SK-N-SH treated with all-trans-retinoic acid at 6 μM for 48 hours (cell line): ENCODE measurements at regions not wholly inside any gene's neighbourhood (a gene's known extent, or its start where the extent isn't known, plus 50 kb on each side); places are given as distances from the start of the nearest gene placed in this dataset.

Source experiments
- BACH2 ChIP-seq: fragments of 250-450 bp; sonication (Bioruptor Pico); IDR thresholded peaks from 2 replicates; pipeline ENCODE4 v1.9.0; 2021; ENCODE audit warnings: mild to moderate bottlenecking, borderline replicate concordance
- PPARA ChIP-seq: fragments of 250-450 bp; sonication (Bioruptor Pico); IDR thresholded peaks from 2 replicates; pipeline ENCODE4 v1.5.0; 2020; ENCODE audit warnings: mild to moderate bottlenecking, borderline replicate concordance
- RARB ChIP-seq: fragments of 250-450 bp; sonication (Bioruptor Pico); IDR thresholded peaks from 2 replicates; pipeline ENCODE4 v1.8.0; 2021; ENCODE audit warnings: mild to moderate bottlenecking, moderate library complexity
- TOX ChIP-seq: fragments of 250-450 bp; sonication (Bioruptor Pico); IDR thresholded peaks from 2 replicates; pipeline ENCODE4 v1.8.0; 2021; ENCODE audit warnings: mild to moderate bottlenecking, moderate library complexity, borderline replicate concordance
- ZNF565 ChIP-seq: fragments of 450-650 bp; formaldehyde crosslinking; conservative IDR thresholded peaks from 2 replicates; pipeline ENCODE4 v1.5.0; 2020; ENCODE audit warnings: low read depth, mild to moderate bottlenecking, moderate library complexity
- ZNF8 ChIP-seq: fragments of 450-650 bp; formaldehyde crosslinking; IDR thresholded peaks from 2 replicates; pipeline ENCODE4 v1.5.0; 2020; ENCODE audit warnings: mild to moderate bottlenecking, moderate library complexity
- TF ChIP-seq, protein P1 (sequence below): fragments of 250-450 bp; sonication (Bioruptor Pico); IDR thresholded peaks from 2 replicates; pipeline ENCODE4 v1.5.1; 2021; ENCODE audit warnings: mild to moderate bottlenecking, moderate library complexity
- TF ChIP-seq, protein P2 (sequence below): fragments of 250-450 bp; sonication (Bioruptor Pico); IDR thresholded peaks from 2 replicates; pipeline ENCODE4 v1.8.0; 2020; ENCODE audit warnings: mild to moderate bottlenecking, moderate library complexity, borderline replicate concordance

DNA sequence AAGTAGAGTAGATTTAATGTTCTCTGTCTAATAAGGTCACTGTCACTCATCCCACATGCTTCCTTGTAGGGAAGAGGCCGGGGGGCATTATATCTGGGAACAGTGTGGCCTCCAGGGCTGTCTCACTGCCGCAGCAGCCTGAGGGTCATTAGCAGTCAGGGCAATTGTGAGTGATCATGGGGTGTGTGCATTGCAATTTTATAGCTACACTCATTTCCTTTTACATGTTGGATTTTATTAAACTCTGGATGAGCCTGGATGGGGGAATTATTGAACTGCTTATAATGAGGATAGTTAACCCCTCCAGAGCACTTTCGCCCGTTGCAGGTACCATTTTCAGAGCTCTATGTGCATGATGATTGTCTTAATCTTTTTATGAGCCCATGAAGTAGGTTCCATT lies 60.9 kb upstream of the DISP3 start:
- no peak for TF ChIP-seq TOX (CRISPR knock-in tag)
- no peak for TF ChIP-seq PPARA (CRISPR knock-in tag)
- TF ChIP-seq, protein P1, sequence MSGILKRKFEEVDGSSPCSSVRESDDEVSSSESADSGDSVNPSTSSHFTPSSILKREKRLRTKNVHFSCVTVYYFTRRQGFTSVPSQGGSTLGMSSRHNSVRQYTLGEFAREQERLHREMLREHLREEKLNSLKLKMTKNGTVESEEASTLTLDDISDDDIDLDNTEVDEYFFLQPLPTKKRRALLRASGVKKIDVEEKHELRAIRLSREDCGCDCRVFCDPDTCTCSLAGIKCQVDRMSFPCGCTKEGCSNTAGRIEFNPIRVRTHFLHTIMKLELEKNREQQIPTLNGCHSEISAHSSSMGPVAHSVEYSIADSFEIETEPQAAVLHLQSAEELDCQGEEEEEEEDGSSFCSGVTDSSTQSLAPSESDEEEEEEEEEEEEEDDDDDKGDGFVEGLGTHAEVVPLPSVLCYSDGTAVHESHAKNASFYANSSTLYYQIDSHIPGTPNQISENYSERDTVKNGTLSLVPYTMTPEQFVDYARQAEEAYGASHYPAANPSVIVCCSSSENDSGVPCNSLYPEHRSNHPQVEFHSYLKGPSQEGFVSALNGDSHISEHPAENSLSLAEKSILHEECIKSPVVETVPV (CRISPR knock-in tag): no peak
- no peak for TF ChIP-seq ZNF565 (CRISPR knock-in tag)
- no peak for TF ChIP-seq BACH2 (CRISPR knock-in tag)
- TF ChIP-seq ZNF8 (CRISPR knock-in tag): no peak
- TF ChIP-seq, protein P2, sequence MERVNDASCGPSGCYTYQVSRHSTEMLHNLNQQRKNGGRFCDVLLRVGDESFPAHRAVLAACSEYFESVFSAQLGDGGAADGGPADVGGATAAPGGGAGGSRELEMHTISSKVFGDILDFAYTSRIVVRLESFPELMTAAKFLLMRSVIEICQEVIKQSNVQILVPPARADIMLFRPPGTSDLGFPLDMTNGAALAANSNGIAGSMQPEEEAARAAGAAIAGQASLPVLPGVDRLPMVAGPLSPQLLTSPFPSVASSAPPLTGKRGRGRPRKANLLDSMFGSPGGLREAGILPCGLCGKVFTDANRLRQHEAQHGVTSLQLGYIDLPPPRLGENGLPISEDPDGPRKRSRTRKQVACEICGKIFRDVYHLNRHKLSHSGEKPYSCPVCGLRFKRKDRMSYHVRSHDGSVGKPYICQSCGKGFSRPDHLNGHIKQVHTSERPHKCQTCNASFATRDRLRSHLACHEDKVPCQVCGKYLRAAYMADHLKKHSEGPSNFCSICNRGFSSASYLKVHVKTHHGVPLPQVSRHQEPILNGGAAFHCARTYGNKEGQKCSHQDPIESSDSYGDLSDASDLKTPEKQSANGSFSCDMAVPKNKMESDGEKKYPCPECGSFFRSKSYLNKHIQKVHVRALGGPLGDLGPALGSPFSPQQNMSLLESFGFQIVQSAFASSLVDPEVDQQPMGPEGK (CRISPR knock-in tag): no peak
- TF ChIP-seq RARB (CRISPR knock-in tag): no peak
